ENCODE measurements at regions not wholly inside any gene's neighbourhood (a gene's known extent, or its start where the extent isn't known, plus 50 kb on each side); places are given as distances from the start of the nearest gene placed in this dataset.
A peak's percentile ranks its signal among the peaks of the same experiment; 100 is the strongest.

DNA sequence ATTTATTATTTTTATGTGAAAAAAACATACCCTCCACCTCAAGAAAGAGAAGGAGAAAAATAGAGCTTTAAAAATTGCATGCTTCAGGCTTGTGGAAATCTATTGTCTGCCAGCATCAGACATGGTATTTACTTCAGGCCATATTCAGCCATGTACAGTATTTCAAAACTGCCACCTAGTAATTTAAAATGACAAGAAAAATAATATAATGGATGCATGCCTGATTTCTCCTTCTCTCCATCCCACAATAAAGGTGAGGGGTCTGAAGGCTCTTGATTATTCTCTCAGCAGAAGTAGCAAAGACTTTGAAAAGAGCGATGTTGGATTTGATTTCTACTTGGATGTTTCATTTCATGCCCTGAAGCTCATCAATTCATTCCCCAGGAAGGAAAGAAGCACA, 250.7 kb downstream of the TBC1D4 start:
- no peak for DNase-seq

DNA sequence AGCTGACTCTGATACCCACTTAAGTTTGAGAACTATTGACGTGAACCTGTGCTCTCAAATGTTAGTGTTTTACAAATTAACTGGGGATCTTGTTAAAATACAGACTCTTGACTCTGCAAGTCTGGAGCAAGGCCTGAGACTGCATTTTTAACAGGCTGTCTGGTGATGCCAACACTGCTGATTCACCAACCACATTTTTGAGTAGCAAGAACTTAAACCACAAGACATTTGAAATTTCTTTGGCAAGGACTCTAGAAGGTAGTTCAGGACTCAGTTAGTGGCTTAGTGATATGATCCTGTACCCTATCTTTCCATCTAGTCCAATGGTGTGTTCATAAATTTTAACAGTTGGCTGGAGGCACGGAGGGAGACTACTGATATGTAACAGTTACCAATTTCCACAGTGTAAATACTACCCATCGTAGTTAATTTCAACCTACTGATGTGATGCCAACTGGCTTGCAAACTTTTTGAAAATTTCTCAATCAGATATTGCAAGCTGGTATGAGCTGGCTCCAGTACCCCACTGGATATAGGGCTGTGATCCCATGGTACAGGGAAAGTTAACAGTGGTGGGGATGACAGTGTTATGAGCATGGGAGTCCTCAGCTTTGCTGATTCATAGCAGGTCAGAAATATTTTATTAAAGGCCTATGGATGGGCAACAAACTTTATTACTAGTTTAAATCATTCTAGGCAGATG, 255.1 kb downstream of the TBC1D4 start:
- DNase-seq: no peak

- peak; percentile 72 for DNase-seq
Observed at GRCh38 chr13:75226092-75226491, 255.9 kb downstream of the TBC1D4 start.

DNA sequence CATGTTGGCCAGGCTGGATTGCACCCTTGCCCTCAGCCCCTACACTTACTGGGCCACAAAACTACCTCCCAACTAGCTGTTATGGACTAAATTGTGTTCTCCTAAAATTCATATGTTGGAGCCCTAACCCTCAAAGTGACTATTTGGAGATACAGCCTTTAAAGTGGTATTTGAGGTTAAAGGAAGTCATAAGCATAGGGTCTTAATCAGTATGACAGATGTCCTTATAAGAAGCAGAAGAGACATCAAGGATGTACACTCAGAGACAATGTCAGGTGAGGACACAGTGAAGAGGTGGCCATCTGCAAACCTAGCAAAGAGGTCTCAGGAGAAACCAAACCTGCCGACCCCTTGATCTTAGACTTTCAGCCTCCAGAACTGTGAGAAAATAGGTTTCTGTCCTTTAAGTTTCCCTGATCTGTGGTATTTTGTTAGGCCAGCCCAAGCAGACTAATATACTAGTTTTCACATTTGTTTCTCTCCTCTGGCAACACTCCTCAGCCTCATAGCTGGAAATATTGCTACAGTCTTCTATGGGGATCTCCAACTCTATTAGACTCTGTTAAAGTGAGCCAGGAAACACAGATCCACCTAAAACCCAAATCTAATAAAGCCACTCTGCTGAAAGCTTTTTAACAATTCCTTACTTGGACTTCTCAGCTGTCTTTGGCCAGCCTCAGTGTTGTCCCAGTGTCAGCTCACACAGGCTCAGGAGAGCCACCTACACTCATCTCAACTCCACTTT, 256.5 kb downstream of the TBC1D4 start:
- DNase-seq: no peak

GRCh38 chr13:75224053-75224742, 257.8 kb downstream of the TBC1D4 start:
- no peak for DNase-seq

DNA sequence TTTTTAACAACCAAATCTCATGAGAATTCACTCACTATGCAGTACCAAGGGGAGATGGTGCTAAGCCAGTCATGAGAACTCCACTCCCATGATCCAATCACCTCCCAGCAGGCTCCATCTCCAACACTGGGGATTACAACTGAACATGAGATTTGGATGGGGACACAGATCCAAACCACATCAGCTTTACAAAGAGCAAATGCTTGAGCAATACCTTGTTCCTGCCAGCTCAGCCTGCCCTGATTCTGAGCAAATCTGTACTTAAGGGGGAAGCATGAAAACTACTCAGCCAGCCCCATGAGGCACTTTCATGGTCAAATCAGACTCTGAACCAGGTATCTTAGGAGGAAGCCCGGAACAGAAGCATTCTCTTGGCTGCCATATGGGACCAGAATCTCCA, 259.9 kb downstream of the TBC1D4 start:
- no peak for DNase-seq

GRCh38 chr13:75220861-75221260, 261.1 kb downstream of the TBC1D4 start:
- no peak for DNase-seq

GRCh38 chr13:75220238-75220542, 261.8 kb downstream of the TBC1D4 start:
- no peak for DNase-seq

- DNase-seq: peak; percentile 68
Observed at GRCh38 chr13:75219479-75220237, 262.3 kb downstream of the TBC1D4 start.

GRCh38 chr13:75217949-75218348, 264.0 kb downstream of the TBC1D4 start:
- no peak for DNase-seq

- no peak for DNase-seq
Observed at GRCh38 chr13:75216038-75216437, 265.9 kb downstream of the TBC1D4 start.

- DNase-seq: no peak
Observed at GRCh38 chr13:75214846-75215245, 267.1 kb downstream of the TBC1D4 start.

- DNase-seq: no peak
Observed at GRCh38 chr13:75202981-75203380, 279.0 kb downstream of the TBC1D4 start.

DNA sequence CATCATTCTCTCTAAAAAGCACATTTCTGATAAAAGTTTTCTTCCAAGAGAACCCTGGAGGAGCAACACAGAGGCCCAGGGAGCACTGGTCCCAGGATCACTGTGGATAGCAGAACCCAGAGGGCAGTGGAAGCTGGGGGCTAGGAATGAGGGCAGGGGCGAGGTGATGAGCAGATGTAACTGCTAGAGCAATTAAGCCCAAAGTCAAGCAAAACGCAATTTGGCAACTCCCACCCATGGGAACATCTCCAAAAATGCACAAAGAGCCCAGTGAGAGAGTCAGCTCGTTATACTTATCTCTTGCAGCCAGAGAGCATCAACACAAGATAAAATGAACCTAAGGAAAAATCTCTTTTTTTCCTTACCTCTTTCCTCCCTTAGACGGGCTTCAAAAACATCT, 284.2 kb downstream of the TBC1D4 start:
- DNase-seq: no peak

DNA sequence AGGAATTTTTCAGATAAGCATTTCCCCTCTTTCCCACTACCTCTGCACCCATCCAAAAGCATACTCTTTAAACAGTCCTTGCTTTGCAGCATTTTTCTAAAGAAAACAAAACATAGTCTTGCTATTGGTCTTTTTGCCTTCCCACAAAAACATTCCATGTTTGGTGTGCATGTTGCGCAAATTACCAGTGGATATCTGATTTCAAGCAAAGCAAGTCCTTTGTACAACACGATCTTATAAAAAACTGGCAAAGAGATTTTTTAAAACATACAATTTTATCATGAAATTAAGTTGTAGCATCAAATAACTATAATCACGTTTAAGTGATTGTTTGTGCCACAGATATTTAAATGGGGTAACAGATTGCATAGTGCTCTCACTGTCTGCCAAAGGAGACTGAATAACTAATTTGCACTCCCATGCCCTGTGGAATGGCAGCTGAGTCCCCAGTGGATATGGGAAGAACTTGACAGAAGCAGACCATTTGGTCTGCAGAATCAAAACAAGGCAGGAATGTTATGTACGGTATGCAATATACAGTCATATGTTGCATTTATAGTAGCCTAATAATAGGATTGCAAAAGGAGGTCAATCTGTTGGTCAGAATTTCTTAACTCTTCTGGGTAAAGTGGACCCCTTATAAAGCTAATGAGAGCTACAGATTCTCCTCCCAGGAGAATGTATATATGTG, 285.7 kb downstream of the TBC1D4 start:
- DNase-seq: no peak

GRCh38 chr13:75195495-75196146, 286.3 kb downstream of the TBC1D4 start:
- DNase-seq: no peak

DNA sequence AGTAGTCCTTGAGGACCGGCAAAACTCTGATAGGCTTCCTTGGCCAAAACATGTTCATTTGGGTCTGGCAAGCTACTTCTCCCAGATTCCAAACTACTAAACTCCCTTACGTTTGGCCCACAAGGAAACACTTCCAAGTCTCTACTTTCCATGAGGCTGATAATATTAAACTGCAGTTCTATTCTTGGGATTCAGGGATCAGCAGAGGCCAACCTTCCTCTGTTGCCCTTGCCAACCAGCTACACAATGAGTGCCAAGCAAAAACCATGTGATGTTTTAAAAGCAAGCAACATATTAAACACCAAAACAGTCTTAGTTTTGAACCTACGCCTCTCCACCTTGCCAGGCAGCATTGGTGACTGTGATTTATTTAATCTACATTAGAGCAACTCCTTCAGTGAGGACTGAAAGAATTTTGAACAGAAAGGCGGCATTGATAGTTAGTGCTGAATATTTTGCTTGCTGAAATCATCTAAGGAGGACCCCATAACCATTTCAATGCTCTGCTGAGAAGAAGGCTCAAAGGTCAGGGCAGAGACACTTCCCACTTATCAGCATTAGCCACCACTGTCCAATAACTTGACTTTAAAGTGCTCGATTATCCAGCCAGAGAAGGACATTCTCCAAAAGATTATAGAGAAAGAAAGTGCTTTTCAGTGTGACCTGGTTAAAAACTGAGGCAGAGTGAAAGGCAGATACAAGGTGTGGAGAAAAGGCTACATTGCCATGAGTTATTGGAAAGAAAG, 287.1 kb downstream of the TBC1D4 start:
- DNase-seq: no peak

DNA sequence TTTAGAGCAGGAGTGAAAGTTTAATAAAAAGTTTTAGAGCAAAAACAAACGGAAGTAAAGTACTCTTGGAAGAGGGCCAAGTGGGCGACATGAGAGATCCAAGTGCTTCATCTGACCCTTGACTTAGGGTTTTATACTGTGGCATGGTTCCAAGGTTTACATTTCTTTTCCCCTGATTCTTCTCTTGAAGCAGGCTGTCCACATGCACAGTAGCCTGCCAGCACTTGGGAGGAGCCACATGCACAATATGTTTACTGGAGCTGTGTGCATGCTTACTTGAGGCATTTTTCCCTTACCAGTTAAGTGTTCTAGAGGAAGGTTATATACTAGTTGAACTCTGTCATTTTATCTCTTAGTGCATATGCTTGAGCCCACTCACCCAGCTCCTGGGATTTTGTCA, 295.6 kb downstream of the TBC1D4 start:
- no peak for DNase-seq

GRCh38 chr13:75181906-75182305, 300.1 kb downstream of the TBC1D4 start:
- no peak for DNase-seq

- no peak for DNase-seq
Observed at GRCh38 chr13:75180805-75181455, 301.0 kb downstream of the TBC1D4 start.

GRCh38 chr13:75178436-75178835, 303.5 kb downstream of the TBC1D4 start:
- DNase-seq: no peak
